Testis (tissue), 2 donors: ENCODE measurements at regions not wholly inside any gene's neighbourhood (a gene's known extent, or its start where the extent isn't known, plus 50 kb on each side); places are given as distances from the start of the nearest gene placed in this dataset.
A peak's percentile ranks its signal among the peaks of the same experiment; 100 is the strongest.

Experiments
- DNase-seq: peaks from one replicate; pipeline ENCODE4 v3.0.0-alpha.2; 2019
- H3K27ac ChIP-seq, 2 donors: fragments of 200-600 bp; sonication (generic); one replicate each; pipeline ENCODE4 v1.5.1; 2019
- H3K27me3 ChIP-seq: fragments of 200-600 bp; sonication (generic); one replicate; pipeline ENCODE4 v1.5.1; 2019
- H3K36me3 ChIP-seq: fragments of 200-600 bp; sonication (generic); one replicate; pipeline ENCODE4 v1.5.1; 2017; ENCODE audit warnings: low read depth; ENCODE audit errors: missing control alignments
- H3K4me1 ChIP-seq: fragments of 200-600 bp; sonication (generic); one replicate; pipeline ENCODE4 v1.5.1; 2019
- H3K4me3 ChIP-seq, 2 donors: fragments of 200-600 bp; sonication (generic); one replicate each; pipeline ENCODE4 v1.5.1; 2017 to 2019
- H3K9me3 ChIP-seq: fragments of 200-600 bp; sonication (generic); one replicate; pipeline ENCODE4 v1.5.1; 2017
- POLR2A ChIP-seq: fragments of 450-650 bp; IDR thresholded peaks from one replicate; pipeline ENCODE4 v1.6.1; 2017; ENCODE audit warnings: antibody characterized with exemption, mild to moderate bottlenecking, moderate library complexity
- WGBS, 2 donors: methylation state at CpG; one replicate each; pipeline ENCODE4 v1.1.5; 2018; 5-methylcytosine and 5-hydroxymethylcytosine counted together
- intact Hi-C: fragments of 100-400 bp; cut with DNase I; formaldehyde crosslinking; loops from one replicate; pipeline ENCODE4 v1.15.1; 2023; ENCODE audit warnings: low total_unique reads
- TF ChIP-seq, protein P1 (sequence below), 3 experiments: fragments of 450-650 bp in 2 of 3; fragments of 200-600 bp in 1 of 3; sonication (generic) in 1 of 3; IDR thresholded peaks; one replicate each; pipeline ENCODE4 v1.5.1; 2016 to 2019; ENCODE audit warnings: antibody characterized with exemption in 3 of 3, mild to moderate bottlenecking in 2 of 3, moderate library complexity in 1 of 3

DNA sequence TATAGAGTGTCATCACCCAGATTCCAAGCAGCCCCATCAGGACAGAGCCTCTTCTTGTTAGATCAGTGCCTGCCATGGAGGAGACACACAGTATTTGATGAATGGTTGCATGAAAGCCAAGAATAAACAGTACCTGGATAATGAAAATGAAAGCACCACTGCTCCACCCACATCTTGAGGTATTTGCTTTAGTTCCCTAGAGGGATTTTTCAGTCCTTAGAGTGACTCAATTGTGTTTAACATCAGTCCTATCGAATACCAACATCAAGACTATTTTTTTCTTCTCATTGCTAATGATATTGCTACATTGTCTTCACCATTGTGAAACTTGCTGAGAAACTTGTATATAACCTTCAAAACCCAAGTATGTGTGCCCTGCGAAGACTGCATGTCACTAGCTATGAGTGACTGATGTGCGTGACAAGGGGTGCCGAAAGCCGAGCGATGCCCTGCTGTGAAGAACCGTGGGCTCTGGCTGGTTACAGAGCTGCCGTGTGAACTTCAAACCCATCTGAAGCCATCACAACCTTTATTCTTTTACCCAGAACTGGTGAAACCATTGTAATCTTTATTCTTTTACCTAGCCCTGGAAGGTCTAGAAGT is 211.3 kb upstream of the FAT1 start:
- DNase-seq = no peak
- H3K4me3 ChIP-seq = no peak overlapping the region
- no peaks in the 10 kb centered on the region for H3K27me3 ChIP-seq
- H3K36me3 ChIP-seq = no peaks in the 10 kb centered on the region
- H3K27ac ChIP-seq = no peak overlapping the region
- H3K4me1 ChIP-seq = peaks cover 8% of the 10 kb centered on the region
- TF ChIP-seq, protein P1, sequence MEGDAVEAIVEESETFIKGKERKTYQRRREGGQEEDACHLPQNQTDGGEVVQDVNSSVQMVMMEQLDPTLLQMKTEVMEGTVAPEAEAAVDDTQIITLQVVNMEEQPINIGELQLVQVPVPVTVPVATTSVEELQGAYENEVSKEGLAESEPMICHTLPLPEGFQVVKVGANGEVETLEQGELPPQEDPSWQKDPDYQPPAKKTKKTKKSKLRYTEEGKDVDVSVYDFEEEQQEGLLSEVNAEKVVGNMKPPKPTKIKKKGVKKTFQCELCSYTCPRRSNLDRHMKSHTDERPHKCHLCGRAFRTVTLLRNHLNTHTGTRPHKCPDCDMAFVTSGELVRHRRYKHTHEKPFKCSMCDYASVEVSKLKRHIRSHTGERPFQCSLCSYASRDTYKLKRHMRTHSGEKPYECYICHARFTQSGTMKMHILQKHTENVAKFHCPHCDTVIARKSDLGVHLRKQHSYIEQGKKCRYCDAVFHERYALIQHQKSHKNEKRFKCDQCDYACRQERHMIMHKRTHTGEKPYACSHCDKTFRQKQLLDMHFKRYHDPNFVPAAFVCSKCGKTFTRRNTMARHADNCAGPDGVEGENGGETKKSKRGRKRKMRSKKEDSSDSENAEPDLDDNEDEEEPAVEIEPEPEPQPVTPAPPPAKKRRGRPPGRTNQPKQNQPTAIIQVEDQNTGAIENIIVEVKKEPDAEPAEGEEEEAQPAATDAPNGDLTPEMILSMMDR (IDR thresholded peaks at IDR 0.05) = no peak
- TF ChIP-seq POLR2A = no peak
- no peaks in the 10 kb centered on the region for H3K9me3 ChIP-seq
- intact Hi-C loops = no loop called here
- WGBS, 2 donors = 94 to 96% methylated on average over 8 of the region's 8 CpGs

DNA sequence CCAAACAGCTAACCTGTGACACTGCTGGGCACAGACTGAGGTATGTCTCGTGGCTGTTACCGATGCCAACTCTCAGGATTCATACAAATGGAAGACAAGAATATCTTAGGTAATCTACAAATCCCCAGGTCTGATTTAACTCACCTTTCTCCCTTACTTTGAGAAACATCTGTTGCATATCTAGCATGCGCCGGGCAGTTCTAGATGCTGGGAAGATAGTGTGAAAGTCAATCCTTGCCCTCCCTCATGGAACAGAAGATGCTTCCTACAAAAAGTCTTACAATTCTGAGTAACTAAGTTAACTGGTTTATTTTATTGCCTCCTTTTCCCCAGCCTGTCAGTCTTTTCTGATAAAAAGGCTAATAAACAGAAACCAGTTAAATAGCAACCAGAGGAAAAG is 212.2 kb upstream of the FAT1 start:
- intact Hi-C loops = no loop called here
- H3K4me3 ChIP-seq = no peak overlapping the region
- 86 to 93% methylated on average over 4 of the region's 4 CpGs for WGBS, 2 donors
- DNase-seq = no peak
- H3K4me1 ChIP-seq = peaks cover 8% of the 10 kb centered on the region
- H3K9me3 ChIP-seq = no peaks in the 10 kb centered on the region
- no peaks in the 10 kb centered on the region for H3K36me3 ChIP-seq
- H3K27me3 ChIP-seq = no peaks in the 10 kb centered on the region
- TF ChIP-seq POLR2A = no peak
- TF ChIP-seq, protein P1 (IDR thresholded peaks at IDR 0.05) = no peak
- peak overlapping the region; percentile 52 to 64 for H3K27ac ChIP-seq

DNA sequence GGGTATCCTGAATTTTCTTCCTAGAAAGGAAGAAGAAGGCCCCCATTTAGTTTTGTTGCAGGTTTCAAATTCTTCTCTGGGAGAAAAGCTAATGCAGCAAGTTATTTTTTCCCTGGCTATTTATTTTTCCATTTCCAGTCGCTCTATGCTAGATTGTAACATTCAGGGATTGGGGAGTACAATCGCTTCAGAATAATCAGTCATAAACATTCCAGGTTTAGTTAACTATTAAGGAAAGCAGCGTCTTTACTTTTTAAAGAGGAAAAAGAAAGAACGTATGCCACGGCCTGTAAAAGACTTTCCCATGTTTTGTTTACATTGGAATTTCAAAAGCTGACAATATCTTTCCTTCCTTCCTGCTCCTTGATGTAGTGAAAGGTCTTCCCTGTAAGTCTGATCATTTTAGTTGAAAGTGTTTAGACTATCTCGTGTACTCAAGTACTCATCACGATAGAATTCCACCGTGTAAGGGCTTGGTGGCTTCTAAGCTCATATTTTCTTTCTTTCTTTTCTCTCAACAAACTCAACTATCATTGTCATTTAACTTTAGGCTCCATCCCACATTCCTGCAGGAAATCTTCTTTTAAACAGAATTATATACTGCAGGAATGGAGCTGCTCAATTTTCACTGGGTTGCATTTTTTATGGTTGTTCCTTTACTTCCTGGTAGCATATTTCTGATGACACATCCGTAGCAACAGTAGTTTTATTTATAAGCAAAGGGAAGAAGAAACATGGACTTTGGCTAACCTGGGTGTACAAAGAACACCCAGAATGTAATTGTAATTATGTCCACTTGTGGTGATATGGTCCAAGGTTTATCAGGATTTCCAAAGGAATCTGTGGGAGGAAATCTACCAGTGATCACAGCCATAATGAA is 213.1 kb upstream of the FAT1 start:
- DNase-seq = no peak
- intact Hi-C loops = no loop called here
- H3K4me3 ChIP-seq = no peak overlapping the region

DNA sequence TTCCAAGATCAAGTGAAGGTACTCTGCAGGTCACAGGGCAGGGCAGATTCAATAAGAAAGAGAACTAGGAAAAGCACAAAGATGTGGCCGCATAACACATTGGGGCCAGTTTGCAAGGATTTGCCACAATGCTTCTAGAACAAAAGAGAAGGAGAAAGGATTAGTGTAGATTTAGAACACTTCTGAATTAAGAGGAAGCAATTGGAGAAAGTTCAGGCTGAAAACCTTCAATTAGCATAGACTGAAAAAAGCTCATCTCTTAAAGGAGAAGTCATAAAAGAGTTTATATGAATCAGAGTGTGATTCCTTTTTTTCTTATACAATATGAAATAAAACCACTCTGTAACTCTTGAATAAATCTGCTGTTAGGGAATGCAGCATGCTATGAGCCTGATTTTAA is 215.6 kb upstream of the FAT1 start:
- peaks cover 8% of the 10 kb centered on the region for H3K4me1 ChIP-seq
- intact Hi-C loops = no loop called here
- no peak overlapping the region for H3K4me3 ChIP-seq
- TF ChIP-seq, protein P1 (IDR thresholded peaks at IDR 0.05) = no peak
- no peak for TF ChIP-seq POLR2A
- no peaks in the 10 kb centered on the region for H3K36me3 ChIP-seq
- H3K27ac ChIP-seq = no peak overlapping the region
- DNase-seq = no peak
- H3K27me3 ChIP-seq = no peaks in the 10 kb centered on the region
- no peaks in the 10 kb centered on the region for H3K9me3 ChIP-seq
- WGBS, 2 donors = 96 to 97% methylated on average over 1 of the region's 1 CpG

More for the DNA sequence above, 213.1 kb upstream of the FAT1 start:
- Histone ChIP-seq H3K27ac (peak overlapping the region; percentile 52 to 64), H3K9me3 (no peaks in the 10 kb centered on the region), H3K4me1 (peaks cover 8% of the 10 kb centered on the region), H3K36me3 (no peaks in the 10 kb centered on the region), H3K27me3 (no peaks in the 10 kb centered on the region)
- 20 to 22% methylated on average over 9 of the region's 9 CpGs for WGBS, 2 donors
- no peak for TF ChIP-seq POLR2A

DNA sequence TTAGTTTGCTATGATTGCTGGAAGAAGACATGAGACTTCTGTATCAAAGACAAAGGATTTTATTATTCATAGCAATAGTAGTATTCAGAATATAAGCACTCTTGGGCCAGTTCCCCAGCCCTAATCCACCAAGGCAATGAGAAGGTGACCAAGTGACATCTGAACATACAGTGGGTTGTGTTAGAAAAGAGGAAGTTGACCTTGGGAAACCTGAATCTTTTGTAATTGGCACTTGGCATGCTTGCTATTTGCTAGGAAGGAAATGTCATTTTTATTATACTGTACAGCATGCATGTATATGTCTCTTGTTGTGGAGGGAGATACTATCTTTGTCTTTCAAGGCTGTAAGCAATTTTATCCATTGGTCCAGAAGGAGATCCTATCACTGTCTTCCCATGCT is 216.1 kb upstream of the FAT1 start:
- Histone ChIP-seq H3K9me3 (no peaks in the 10 kb centered on the region), H3K4me1 (peaks cover 8% of the 10 kb centered on the region), H3K27ac (no peak overlapping the region), H3K27me3 (no peaks in the 10 kb centered on the region), H3K4me3 (no peak overlapping the region), H3K36me3 (no peaks in the 10 kb centered on the region)
- intact Hi-C loops = no loop called here
- TF ChIP-seq, protein P1 (IDR thresholded peaks at IDR 0.05) = no peak
- no peak for TF ChIP-seq POLR2A
- no peak for DNase-seq
